Progenitor cell of endocrine pancreas (in vitro differentiated cells): ENCODE measurements at regions not wholly inside any gene's neighbourhood (a gene's known extent, or its start where the extent isn't known, plus 50 kb on each side); places are given as distances from the start of the nearest gene placed in this dataset.
"Not testable (repeated sequence)": the region's sequence is repeated elsewhere in the genome, so short reads cannot be mapped to it uniquely, and the experiment has no call there.

Source experiments
- DNase-seq: peaks from one replicate; pipeline ENCODE4 v3.0.0; 2021; ENCODE audit warnings: low spot score; ENCODE audit not compliant: unreplicated experiment
- H3K27ac Mint-ChIP-seq: 2 replicates; pipeline ENCODE4 v1.8.0; 2021; ENCODE audit warnings: mild to moderate bottlenecking, moderate library complexity, mixed read lengths
- H3K27me3 Mint-ChIP-seq: 2 replicates; pipeline ENCODE4 v1.8.0; 2021; ENCODE audit warnings: mixed read lengths
- H3K36me3 Mint-ChIP-seq: 2 replicates; pipeline ENCODE4 v1.8.0; 2022; ENCODE audit warnings: mixed read lengths; ENCODE audit not compliant: insufficient read depth
- H3K4me1 Mint-ChIP-seq: 2 replicates; pipeline ENCODE4 v1.8.0; 2021; ENCODE audit warnings: low read depth, mixed read lengths
- H3K4me3 Mint-ChIP-seq: 2 replicates; pipeline ENCODE4 v1.8.0; 2021; ENCODE audit warnings: low read depth, mild to moderate bottlenecking, moderate library complexity, mixed read lengths
- H3K9me3 Mint-ChIP-seq: 2 replicates; pipeline ENCODE4 v1.8.0; 2021; ENCODE audit warnings: low read depth, mixed read lengths
- TF ChIP-seq, protein P1 (sequence below): fragments of 200-600 bp; sonication (generic); IDR thresholded peaks from one replicate; pipeline ENCODE4 v1.5.0; 2021; ENCODE audit warnings: antibody characterized with exemption, mild to moderate bottlenecking; ENCODE audit not compliant: unreplicated experiment

- Mint-ChIP-seq H3K27ac (no peak overlapping the region), H3K4me1 (no peaks in the 10 kb centered on the region), H3K4me3 (no peak overlapping the region), H3K27me3 (peaks cover 2% of the 10 kb centered on the region), H3K9me3 (no peaks in the 10 kb centered on the region), H3K36me3 (no peaks in the 10 kb centered on the region)
- TF ChIP-seq, protein P1, sequence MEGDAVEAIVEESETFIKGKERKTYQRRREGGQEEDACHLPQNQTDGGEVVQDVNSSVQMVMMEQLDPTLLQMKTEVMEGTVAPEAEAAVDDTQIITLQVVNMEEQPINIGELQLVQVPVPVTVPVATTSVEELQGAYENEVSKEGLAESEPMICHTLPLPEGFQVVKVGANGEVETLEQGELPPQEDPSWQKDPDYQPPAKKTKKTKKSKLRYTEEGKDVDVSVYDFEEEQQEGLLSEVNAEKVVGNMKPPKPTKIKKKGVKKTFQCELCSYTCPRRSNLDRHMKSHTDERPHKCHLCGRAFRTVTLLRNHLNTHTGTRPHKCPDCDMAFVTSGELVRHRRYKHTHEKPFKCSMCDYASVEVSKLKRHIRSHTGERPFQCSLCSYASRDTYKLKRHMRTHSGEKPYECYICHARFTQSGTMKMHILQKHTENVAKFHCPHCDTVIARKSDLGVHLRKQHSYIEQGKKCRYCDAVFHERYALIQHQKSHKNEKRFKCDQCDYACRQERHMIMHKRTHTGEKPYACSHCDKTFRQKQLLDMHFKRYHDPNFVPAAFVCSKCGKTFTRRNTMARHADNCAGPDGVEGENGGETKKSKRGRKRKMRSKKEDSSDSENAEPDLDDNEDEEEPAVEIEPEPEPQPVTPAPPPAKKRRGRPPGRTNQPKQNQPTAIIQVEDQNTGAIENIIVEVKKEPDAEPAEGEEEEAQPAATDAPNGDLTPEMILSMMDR: no peak
- DNase-seq: no peak
These were observed 57.9 kb upstream of the ANKH start for GRCh38 chr5:14929293-14930065.

DNA sequence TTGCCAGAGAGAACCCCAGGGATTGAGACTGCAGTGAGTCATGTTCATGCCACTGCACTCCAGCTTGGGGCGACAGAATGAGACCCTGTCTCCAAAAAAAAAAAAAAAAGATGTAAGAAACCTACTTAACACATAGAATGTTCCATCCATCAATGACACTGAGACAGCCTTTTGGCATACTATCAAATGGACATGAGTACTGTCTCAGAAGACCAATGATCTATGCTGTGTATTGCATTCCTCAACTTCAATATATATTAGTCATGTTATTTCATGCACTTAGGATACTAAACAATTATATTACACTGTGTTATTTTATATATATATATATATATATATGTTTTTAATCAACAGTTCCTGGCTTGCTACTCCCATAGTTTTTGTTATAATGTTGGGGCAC lies 57.1 kb upstream of the ANKH start:
- H3K4me3 Mint-ChIP-seq: no peak overlapping the region
- no peaks in the 10 kb centered on the region for H3K4me1 Mint-ChIP-seq
- no peaks in the 10 kb centered on the region for H3K36me3 Mint-ChIP-seq
- peaks cover 2% of the 10 kb centered on the region for H3K27me3 Mint-ChIP-seq
- H3K9me3 Mint-ChIP-seq: no peaks in the 10 kb centered on the region
- no peak overlapping the region for H3K27ac Mint-ChIP-seq
- DNase-seq: no peak
- TF ChIP-seq, protein P1: no peak

DNA sequence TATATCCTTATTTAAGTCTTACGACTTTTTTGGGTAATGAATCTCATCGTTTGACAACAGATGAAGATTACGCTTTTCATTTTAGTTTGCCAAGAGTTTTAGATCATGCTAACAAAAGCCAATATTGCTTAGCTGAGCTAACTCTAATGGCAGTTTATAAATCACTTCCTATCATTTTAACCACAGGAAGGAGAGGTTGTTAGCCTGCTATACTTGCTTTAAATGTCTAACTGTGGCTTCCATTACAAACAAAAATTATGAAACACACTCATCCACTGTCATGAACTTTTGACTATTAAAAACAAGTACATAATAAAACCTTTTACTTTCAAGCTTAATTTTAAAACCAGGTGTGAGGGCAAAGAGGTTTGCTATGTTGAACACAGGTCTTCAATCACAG lies 53.7 kb upstream of the ANKH start:
- Mint-ChIP-seq H3K4me3 (no peak overlapping the region), H3K4me1 (peaks cover 3% of the 10 kb centered on the region), H3K9me3 (no peaks in the 10 kb centered on the region), H3K36me3 (no peaks in the 10 kb centered on the region), H3K27ac (no peak overlapping the region), H3K27me3 (peaks cover 2% of the 10 kb centered on the region)
- DNase-seq: no peak
- TF ChIP-seq, protein P1: no peak

DNA sequence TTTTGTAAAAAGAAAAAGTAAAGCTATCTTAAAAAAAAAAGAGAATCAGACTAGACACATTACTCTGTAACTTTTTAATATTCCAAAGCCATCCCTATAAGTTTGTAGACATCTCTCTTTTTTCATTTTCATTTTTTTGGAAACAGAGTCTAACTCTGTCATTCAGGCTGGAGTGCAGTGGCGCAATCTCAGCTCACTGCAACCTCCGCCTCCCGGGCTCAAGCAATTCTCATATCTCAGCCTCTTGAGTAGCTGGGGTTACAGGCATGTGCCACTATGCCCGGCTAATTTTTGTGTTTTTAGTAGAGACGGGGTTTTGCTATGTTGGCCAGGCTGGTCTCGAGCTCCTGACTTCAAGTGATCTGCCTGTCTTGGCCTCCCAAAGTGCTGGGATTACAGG lies 51.4 kb upstream of the ANKH start:
- not testable (repeated sequence) for H3K9me3 Mint-ChIP-seq, H3K27ac Mint-ChIP-seq, H3K4me1 Mint-ChIP-seq, H3K36me3 Mint-ChIP-seq, DNase-seq, H3K4me3 Mint-ChIP-seq
- peaks cover 10% of the 10 kb centered on the region for H3K27me3 Mint-ChIP-seq

GRCh38 chr5:14922456-14922855 lies 50.9 kb upstream of the ANKH start:
- Mint-ChIP-seq H3K27ac (no peak overlapping the region), H3K4me3 (no peak overlapping the region), H3K9me3 (no peaks in the 10 kb centered on the region), H3K36me3 (no peaks in the 10 kb centered on the region), H3K4me1 (peaks cover 3% of the 10 kb centered on the region), H3K27me3 (peaks cover 10% of the 10 kb centered on the region)
- TF ChIP-seq, protein P1: no peak
- DNase-seq: no peak
